ENCODE measurements at regions not wholly inside any gene's neighbourhood (a gene's known extent, or its start where the extent isn't known, plus 50 kb on each side); places are given as distances from the start of the nearest gene placed in this dataset.

- TF ChIP-seq CTCF (conservative IDR thresholded peaks at IDR 0.05) (no peak), EZH2 (IDR thresholded peaks at IDR 0.05; ENCODE audit: low read depth) (no peak)
Observed at GRCh38 chr16:22632606-22633005, 121.9 kb downstream of the NPIPB5 start.
